OCI-M2 (cell line): ENCODE measurements at regions not wholly inside any gene's neighbourhood (a gene's known extent, or its start where the extent isn't known, plus 50 kb on each side); places are given as distances from the start of the nearest gene placed in this dataset.

Experiments
- DNase-seq: peaks from one replicate; lab custom pipeline; 2025; ENCODE audit not compliant: unreplicated experiment; lab: John Stamatoyannopoulos, UW

DNA sequence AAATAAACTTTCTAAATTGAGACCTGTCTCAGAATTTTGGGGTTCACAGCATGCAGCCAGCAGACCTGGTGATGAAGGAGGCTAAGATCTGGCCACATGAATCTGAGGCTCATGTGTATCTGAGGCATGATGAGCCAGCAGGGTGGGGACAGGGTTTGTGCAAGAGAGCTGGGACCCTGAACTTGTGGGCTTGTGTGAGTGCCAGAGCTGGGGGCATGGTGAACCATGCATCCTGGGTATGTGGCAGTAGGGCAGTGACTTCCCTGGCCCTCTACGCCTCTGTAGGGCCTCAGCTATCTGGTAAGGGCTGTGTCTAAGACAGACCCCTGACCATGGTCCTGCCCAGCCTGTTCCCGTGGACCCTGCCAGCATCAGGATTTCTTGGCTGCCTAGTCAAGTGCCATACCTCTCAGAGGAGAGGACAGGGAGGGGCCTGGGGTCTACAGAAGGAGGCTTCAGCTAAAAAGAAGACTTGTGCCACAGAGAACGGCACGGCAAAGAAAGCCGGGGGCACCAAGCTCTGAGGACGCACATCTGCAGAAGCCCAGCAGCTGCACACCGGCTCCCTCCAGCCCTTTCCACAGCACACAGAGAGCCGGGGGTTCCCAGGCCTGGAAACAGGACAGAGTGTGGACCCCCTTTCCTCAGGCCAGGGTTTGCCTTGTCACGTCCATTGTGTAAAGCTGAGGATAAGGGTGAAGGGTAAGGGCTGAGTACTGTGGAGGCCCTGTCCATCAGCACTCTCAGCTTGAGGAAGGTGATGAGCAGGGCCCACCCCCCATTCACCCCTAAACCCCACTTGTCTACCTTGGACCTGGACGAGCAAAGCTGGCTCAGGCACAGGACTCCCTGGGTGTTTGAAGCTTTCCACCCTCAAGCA lies 130.1 kb downstream of the MRPL36 start:
- DNase-seq, result no peak

DNA sequence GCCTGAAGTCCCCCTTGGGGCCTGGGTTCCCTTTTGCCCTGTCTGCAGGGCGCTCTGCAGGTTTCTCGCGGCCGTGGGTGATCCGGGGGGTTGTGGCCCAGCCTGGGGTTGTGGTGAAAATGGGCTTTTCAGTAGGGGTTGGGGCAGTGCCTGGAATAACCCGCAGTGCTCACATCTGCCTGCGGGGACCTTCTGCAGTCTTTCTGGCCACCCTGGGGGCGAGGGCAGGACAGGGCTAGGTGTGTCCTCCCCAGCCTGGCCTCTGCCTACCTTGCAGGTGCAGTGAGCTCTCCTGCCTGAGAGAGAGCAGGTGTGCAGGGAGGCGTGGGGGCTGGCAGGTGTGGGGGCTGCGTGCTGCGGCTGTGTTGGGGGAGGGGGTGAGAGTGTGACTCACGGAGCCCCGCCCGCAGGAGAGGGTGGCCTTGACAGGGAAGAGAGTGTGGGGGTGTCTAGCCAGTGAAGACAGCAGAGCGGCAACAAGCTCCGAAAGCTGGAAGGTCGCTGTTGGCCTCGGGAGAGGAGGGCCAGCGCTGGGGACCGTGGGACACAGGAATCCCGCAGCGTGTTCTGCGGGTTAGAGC lies 131.4 kb downstream of the MRPL36 start:
- no peak for DNase-seq

DNA sequence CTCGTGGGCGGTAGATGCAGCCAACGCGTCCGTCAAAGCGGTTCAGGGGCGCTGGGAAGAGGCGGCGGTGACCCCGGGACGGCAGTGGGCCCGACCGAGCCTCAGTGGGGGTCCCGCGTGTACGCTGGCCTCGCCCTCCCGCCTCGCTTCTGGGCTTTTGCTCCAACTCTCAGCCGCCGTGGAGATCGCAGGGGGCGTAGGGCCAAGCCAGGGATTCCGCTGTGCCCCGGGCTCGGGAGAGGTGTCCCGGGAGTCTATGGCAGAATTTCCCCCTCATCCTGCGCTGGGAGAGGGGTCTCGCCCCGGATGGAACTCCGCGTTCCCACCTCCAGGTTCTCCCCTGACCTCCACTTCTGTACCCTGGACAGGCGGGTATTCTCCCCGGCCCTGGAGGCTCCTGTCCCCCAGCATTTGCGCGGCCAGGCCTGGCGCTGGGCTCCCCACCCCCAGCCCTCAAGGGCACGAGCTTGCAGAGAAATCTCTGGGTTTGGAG lies 131.9 kb downstream of the MRPL36 start:
- no peak for DNase-seq

DNA sequence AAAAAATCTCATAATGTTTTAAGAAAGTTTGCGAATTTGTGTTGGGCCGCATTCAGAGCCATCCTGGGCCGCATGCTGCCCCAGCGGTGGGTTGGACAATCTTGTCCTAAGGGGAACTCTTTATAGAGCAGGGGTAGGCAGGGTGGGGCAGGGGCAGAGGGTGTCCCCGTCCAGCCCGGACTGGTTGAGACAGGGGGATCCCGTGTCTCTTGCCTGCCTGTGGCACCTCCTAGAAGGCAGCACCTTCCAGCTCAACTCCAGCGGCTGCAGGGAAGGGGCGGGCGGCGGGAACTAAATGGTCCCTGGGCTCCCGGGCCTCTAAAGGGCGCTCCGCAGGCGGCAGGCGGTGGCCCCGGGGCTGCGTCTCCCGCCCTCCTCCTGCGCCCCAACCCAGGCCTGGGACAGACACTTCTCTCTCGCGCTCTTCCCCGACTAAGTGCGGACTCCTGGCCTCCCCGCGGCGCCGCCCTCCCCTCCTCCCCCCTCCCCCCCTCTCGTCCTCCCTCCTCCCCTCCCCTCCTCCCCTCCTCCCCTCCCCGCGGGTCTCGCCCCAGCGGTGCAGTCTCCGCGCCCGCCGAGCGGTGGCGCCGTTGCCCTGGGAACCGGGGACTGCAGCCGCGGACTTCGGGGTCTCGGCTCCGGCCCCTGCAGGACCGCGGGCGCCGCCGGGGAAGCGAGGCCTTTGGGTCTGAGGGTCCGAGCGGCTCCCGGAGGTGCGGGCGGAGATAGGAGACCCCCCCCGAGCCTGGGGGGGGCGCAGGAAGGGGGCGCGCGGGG lies 132.6 kb downstream of the MRPL36 start:
- no peak for DNase-seq

DNA sequence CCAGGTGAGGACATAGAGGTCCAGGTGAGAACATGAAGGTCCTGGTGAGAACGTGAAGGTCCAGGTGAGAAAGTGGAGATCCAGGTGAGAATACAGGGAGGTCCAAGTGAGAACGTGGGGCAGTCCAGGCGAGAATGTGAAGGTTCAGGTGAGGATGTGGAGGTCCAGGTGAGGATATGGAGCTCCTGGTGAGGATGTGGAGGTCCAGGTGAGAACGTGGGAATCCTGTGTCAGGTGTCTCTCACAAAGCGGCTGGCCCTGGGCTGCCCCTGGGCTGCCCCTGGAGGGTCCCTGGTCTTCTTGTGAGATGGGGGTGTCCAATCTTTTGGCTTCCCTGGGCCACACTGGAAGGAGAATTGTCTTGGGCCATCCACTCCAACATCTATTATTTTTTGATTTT lies 133.4 kb downstream of the MRPL36 start:
- DNase-seq, result no peak

DNA sequence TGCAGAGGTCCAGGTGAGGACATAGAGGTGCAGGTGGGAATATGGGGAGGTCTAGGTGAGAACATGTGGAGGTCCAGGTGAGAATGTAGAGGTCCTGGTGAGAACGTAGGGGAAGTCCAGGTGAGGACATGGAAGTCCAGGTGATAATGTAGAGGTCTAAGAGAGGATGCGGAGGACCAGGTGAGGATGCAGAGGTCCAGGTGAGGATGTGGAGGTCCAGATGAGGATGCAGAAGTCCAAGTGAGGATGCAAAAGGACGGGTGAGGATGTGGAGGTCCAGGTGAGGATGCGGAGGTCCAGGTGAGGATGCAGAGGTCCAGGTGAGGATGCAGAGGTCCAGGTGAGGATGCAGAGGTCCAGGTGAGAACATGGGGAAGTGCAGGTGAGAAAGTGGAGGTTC lies 133.8 kb downstream of the MRPL36 start:
- no peak for DNase-seq

DNA sequence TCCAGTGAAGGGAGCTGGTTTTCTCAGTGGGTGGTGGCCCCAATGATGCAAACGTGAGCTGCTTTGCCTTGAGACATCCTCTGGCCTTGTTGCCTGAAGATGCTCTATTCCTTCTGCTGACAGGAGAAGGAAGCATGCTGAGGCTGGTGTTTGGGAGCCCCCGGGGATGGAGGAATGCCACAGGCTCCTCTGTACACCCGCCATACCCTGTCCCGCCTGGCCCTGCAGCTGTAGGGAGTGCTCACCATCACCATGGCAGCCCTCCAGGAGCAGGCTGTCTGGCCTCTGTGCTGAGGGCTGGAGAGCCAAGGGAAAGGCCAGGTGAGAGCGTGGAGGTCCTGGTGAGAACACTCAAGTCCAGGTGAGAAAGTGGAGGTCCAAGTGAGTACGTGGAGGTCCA lies 134.4 kb downstream of the MRPL36 start:
- DNase-seq, result no peak

DNA sequence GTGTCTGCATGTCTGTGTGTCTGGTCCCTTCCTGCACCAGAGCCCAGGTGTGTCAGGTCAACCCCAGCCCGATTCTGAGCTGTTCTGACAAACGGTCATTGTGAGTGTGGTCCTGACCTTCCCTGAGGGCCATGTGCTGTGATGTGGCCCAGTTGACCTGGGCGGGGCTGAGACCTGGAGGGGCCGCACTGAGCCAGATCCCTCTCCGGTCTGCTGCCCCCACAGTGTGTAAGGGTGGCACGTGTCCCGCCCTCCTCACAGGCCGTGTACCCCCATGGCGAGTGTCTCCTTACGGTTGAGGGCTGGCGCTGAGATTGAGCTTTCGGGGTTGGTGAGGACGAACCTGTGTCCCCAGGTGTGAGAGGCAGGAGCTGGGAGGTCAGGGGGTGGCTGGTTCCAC lies 136.5 kb downstream of the MRPL36 start:
- DNase-seq, result no peak

DNA sequence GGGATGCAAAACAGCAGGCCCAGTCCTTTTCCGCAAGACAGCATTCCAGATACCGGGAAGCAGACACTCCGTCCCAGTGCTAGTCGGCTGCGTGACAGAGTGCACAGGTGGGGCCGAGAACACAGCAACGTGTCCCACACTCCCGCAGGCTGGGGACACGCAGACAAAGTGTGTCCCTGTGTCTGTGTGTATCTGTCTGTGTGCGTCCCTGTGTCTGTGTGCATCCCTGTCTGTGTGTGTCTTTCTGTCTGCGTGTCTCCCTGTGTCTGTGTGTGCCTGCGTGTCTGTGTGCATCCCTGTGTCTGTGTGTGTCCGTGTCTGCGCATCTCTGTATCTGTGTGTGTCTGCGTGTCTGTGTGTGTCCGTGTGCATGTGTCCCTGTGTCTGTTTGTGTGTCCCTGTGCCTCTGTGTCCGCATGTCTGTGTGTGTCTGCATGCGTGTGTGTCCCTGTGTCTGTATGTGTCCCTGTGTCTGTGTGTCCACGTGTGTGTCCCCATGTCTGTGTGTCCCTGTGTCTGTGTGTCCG lies 137.0 kb downstream of the MRPL36 start:
- DNase-seq, result no peak

DNA sequence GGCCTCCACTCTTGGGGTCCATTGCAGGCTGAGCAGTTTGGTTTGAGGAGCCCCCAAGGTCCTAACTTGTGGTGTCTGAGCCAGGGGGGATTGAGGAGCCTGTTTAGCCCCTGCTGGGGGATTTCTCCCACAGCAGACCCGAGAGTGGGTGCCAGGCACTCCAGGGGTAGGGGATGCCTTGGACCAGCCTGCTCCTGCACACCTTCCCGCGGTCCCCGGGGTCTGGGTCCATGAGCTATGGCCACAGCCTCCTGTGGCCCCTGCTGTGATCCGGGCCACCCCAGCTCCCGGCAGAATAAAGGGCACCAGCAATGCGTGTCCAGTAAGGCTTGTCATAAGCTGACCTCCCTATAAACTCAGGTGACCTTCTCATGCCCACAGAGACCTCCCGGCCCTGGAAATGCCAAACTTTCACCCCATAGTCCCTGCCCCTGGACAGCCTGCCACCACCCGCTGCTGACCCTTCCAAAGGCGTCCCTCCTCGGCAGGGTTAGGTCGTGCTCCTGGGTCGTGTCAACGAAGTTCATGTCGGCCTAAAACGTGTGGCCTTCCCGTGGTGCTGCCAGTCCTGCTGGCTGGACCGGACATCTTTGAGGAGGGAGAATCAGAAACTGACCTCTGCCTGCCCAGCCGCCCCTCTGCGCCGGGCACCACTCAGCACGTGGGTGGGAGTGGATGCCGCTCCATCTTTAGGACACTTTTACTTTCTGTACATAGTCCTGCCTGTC lies 137.6 kb downstream of the MRPL36 start:
- no peak for DNase-seq

DNA sequence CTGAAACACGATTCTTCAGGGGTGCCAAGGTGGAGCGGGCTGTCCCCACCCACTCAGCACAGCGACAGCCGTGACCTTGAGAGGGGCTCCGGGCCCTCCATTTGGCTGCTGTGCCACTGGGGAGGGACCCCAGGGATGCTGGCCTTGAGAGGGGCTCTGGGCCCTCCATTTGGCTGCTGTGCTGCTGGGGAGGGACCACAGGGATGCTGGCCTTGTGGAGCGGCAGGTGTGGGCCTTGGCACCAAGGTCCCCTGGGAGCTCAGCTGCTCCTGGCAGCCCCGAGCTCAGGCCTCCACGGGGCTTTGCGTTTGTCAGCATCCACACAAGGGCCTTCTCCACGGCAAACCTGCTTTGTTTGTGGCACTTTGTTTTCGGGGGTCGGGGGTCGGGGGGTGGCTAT lies 137.6 kb upstream of the LPCAT1 start:
- no peak for DNase-seq

DNA sequence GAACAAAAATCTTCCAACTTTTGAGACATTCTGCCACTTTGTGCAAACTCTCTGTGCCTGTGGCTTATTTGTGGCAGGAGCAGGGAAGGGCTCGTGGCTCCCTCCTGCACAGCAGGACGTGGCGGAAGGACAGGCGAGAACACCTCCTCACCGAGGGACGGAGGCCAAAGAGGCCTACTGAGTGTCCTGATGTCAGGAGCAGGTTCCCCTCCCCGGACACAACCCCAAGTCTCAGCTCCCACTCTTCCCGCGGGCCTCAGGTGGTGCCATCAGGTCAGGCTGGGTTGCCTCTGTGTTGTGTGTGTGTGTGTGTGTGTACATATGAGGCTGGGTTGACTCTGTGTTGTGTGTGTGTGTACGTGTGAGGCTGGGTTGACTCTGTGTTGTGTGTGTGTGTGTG lies 136.8 kb upstream of the LPCAT1 start:
- no peak for DNase-seq

DNA sequence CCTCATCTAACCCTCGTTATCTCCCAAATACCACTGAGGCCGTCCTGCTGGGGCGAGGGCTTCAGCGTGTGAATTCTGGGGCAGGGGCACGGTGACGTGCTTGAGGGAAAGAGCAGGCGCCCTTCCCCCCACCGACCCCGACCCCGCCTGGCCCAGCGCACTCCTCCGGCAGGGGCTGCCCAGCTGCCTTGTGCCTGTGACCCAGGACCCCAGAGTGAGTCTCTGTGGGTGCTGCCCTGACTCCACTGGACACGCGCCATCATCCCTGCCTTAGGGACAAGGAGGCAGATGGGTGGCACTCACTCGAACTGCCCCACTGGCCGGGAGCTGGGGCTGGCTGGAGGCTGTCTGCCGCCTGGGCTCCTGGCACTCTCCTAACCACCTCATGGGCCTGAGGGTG lies 136.2 kb upstream of the LPCAT1 start:
- no peak for DNase-seq

DNA sequence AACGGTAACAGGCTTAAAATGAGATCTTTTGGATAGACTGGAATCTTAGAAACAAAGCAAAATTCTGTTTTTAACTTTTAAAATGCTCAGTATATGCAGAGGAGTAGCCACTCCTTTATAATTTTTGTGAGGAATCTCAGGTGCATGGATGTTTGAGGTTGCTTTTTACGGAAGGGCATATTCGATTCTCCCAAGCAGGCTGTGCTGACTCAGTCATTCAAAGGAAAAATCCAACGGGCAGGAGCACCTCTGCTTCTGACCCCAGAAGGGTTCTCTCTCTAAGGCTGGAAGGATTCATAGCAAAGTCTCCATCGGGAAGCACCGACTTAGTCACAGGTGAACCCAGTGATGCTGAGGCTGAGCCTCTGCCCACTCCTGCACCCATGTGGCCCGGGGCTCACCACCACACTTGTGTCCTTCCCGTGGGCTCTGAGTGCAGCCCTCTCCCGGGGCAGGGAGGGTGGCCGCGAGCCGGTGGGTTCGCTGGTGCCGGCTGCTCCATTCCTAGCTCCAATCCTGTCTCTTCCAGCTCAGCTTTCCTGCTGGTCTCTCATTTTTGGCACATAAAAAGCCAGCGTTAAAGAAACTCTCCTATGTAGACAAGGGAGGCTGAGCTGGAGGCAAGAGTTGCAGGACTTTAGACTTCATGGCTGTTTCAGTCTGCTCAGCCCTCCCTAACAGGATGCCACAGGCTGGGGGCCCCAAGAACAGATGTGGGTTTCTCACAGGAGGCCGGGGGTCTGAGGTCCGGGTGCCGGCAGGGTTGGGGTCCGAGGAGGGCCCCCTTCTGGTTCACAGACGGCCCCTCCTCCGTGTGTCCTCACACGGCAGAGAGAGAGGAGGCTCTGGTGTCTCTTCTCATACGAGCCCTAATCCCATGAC lies 135.6 kb upstream of the LPCAT1 start:
- DNase-seq, result no peak

DNA sequence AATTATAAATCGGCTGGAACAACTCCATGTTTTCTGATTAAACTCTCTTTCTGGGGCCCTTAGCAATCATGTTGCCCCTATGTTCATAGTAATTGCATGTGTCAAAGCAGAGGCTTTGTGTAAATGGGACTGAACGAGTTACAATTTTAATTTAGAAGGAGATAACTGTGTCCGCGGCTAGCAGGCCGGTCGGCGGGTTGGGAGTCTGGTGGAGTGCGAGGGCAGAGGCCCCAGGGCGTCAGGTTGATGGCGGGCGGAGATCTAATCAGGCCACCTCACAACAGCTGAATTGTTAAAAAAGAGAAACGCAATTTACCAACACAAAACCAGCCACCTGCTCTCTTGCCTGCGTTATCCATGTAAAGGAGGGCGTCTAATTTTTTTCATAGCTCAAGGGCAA lies 134.9 kb upstream of the LPCAT1 start:
- DNase-seq, result no peak

DNA sequence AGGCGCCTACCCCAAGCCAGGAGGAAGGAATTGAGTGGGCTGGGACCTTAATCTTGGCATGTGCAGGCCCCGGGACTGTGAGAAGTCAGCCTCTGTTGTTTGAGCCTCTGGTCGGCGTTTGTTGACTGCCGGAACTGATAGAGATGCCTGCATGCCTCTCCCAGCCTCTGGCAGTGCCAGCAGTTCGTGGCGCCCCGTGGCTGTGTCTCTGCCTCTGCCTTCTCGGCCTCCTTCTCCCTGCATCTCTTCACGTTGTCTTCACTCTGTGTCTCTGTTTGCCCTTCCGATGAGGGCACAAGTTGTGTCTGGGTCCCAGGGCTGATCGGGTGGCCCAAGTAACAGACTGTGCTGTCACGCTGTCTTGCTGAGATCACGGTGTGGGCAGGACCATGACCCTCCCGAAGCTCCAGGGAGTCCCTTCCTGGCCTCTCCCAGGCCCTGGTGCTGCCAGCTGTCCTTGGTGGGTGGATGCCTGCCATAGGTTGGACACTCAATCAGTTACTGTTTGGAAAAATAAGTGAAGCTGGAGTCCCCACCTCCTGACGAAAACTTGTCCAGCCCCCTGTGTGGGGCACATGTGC lies 133.5 kb upstream of the LPCAT1 start:
- DNase-seq, result no peak

DNA sequence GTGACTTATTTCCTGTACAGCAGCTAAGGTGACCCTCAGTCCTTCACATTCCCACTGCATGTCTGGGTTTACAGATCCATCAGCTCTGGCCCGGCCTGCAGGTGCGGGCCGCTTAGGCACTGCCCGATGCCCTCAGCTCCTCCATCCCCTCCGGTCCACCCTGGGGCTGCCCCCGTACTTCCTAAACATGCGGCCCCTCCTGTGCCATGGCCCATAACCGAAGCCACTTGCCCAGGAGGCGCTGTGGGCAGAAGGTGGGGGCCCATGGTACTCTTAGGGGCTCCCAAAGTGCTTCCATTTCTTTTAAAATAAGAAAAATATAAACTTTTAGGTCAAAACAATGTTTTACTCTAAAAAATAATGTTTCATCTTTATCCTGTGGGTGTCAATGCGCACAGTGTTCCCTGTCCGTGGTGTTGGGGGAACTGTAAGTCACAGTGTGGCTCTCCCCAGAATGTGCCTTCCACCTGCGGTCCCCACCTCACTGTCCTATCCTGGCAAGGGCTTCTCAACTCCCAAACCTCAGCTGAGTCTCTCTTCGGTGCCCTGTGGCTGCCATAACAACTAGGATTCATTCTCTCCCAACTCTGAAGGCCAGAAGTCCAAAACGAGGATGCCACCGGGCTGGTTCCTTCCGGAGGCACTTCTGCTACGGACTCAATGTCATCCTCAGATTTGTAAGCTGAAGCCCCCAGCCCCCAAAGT lies 132.7 kb upstream of the LPCAT1 start:
- no peak for DNase-seq

DNA sequence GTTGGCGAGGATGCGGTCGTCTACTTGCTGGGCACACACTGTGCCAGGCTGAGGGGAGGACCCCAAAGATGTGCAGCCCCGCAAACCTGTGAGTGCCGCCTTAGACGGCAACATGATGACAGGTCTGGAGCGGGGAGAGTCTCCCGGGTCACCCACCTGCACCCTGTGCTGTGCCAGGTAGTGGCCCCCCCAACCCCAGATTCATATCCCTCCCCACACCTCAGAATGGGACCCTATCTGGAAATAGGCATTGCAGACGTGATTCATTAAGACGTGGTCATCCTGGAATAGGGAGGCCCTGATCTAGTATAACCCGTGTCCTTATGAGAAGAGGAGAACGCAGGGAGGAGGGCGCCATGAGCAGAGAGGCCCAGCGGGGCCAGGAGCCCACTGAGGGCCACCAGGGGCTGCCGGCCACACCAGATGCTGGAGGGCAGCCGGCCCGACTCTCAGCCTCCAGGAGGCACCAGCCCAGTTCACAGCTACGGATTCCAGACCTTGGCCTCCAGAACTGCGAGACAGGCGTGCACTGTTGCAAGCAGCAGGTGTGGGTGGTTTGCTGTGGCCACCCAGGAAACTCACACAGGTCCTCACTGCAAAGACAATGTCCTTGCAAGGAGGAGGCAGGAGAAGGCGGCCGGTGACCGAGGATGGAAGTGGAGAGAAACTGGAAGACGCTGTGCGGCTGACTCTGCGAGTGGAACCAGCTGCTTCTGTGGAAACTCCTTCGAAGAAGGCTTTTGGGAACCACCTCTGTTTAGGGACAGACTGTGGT lies 131.9 kb upstream of the LPCAT1 start:
- no peak for DNase-seq
